Type B pancreatic cell (in vitro differentiated cells): ENCODE measurements at regions not wholly inside any gene's neighbourhood (a gene's known extent, or its start where the extent isn't known, plus 50 kb on each side); places are given as distances from the start of the nearest gene placed in this dataset.
"Not testable (repeated sequence)": the region's sequence is repeated elsewhere in the genome, so short reads cannot be mapped to it uniquely, and the experiment has no call there.

Experiments
- DNase-seq: peaks from one replicate; pipeline ENCODE4 v3.0.0; 2021; ENCODE audit warnings: mixed read lengths; ENCODE audit not compliant: unreplicated experiment; ENCODE audit errors: extremely low spot score
- H3K27ac Mint-ChIP-seq: 2 replicates; pipeline ENCODE4 v1.8.0; 2021; ENCODE audit warnings: mild to moderate bottlenecking, mixed read lengths
- H3K27me3 Mint-ChIP-seq: 2 replicates; pipeline ENCODE4 v1.8.0; 2021; ENCODE audit warnings: mixed read lengths
- H3K36me3 Mint-ChIP-seq: 2 replicates; pipeline ENCODE4 v1.8.0; 2021; ENCODE audit warnings: mixed read lengths
- H3K4me1 Mint-ChIP-seq: one replicate; pipeline ENCODE4 v1.8.0; 2021; ENCODE audit warnings: mixed read lengths; ENCODE audit not compliant: unreplicated experiment
- H3K4me3 Mint-ChIP-seq: 2 replicates; pipeline ENCODE4 v1.8.0; 2021; ENCODE audit warnings: mild to moderate bottlenecking, mixed read lengths
- H3K9me3 Mint-ChIP-seq: 2 replicates; pipeline ENCODE4 v1.8.0; 2021; ENCODE audit warnings: mixed read lengths
- TF ChIP-seq, protein P1 (sequence below): fragments of 200-600 bp; sonication (generic); conservative IDR thresholded peaks from 2 replicates; pipeline ENCODE4 v1.5.0; 2021; ENCODE audit warnings: antibody characterized with exemption, mild to moderate bottlenecking

DNA sequence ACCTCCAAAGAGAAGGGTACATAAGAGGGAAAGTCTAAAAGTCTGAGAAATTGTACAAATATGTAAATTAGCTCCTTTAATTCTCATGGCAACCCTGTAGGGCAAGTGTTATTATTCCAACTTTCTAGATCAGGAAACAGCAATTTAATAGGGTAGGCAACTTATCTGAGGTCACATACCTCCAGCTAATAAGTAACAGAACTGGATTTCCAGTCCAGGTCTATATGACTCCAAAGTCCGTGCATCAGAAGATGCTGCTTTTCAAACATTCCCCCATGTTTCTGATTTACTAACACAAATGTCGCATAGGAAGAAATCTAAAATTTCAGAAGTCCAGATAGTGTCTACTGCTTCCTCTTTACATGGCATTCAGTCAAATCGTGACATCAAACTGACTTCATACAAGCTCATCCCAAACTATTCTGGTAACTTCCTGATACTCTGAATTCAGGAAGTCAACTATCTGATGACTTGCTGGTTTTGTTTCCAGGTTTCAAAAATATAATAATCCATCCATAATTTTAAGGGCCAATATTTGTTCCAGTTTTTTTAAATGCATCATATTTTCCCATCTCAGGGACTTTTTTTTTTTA, 419.3 kb upstream of the ACVR2A start:
- Mint-ChIP-seq H3K4me3 (no peak overlapping the region), H3K36me3 (no peaks in the 10 kb centered on the region), H3K27me3 (no peaks in the 10 kb centered on the region), H3K27ac (no peak overlapping the region), H3K9me3 (no peaks in the 10 kb centered on the region), H3K4me1 (peaks cover 3% of the 10 kb centered on the region)
- TF ChIP-seq, protein P1, sequence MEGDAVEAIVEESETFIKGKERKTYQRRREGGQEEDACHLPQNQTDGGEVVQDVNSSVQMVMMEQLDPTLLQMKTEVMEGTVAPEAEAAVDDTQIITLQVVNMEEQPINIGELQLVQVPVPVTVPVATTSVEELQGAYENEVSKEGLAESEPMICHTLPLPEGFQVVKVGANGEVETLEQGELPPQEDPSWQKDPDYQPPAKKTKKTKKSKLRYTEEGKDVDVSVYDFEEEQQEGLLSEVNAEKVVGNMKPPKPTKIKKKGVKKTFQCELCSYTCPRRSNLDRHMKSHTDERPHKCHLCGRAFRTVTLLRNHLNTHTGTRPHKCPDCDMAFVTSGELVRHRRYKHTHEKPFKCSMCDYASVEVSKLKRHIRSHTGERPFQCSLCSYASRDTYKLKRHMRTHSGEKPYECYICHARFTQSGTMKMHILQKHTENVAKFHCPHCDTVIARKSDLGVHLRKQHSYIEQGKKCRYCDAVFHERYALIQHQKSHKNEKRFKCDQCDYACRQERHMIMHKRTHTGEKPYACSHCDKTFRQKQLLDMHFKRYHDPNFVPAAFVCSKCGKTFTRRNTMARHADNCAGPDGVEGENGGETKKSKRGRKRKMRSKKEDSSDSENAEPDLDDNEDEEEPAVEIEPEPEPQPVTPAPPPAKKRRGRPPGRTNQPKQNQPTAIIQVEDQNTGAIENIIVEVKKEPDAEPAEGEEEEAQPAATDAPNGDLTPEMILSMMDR: no peak
- DNase-seq: no peak

DNA sequence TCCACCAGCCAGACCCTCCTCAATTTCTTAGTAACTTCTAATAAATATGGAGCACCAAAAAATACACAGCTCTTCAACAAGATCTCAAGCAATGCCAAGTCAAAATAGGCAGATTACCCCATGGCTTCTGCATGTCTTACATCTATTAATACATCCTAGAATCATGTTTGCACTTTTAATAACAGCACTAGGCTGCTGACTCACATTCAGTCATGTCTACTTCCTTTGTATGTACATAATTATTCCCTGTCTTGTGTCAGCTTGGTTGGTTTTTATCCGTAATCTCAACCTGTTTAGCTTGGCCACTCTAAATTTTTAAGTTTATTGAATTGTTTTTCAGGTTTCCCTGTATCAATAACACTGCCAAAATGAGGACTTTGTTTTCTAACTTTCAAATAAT, 420.1 kb upstream of the ACVR2A start:
- no peak overlapping the region for H3K4me3 Mint-ChIP-seq
- no peak for DNase-seq
- H3K27ac Mint-ChIP-seq: no peak overlapping the region
- no peaks in the 10 kb centered on the region for H3K27me3 Mint-ChIP-seq
- H3K36me3 Mint-ChIP-seq: no peaks in the 10 kb centered on the region
- peaks cover 3% of the 10 kb centered on the region for H3K4me1 Mint-ChIP-seq
- TF ChIP-seq, protein P1: no peak
- no peaks in the 10 kb centered on the region for H3K9me3 Mint-ChIP-seq

GRCh38 chr2:147420947-147421675, 423.7 kb upstream of the ACVR2A start:
- TF ChIP-seq, protein P1: no peak
- Mint-ChIP-seq H3K36me3 (no peaks in the 10 kb centered on the region), H3K4me1 (peaks cover 3% of the 10 kb centered on the region), H3K4me3 (no peak overlapping the region), H3K9me3 (no peaks in the 10 kb centered on the region), H3K27ac (no peak overlapping the region), H3K27me3 (no peaks in the 10 kb centered on the region)
- no peak for DNase-seq

DNA sequence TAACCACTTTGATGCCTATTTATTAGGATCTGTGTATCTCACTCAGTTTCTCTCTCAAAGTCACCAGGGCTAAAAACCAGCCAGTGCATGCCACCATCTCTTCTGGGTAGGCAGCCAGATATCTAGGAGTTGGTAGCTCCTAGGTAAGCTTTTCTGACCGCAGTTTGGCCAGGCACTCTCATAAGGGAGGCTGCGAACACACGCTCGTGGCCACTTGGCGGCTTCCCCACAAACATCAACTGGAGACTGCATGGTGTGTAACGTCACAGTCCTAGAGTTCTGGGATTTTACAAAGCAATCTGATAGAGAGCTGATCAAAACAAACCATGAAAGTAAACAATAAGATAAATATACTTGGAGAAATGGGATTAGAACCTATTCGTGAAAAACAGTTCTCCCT, 424.3 kb upstream of the ACVR2A start:
- Mint-ChIP-seq H3K27me3 (no peaks in the 10 kb centered on the region), H3K9me3 (no peaks in the 10 kb centered on the region), H3K4me3 (no peak overlapping the region), H3K4me1 (peaks cover 3% of the 10 kb centered on the region), H3K27ac (no peak overlapping the region), H3K36me3 (no peaks in the 10 kb centered on the region)
- TF ChIP-seq, protein P1: no peak
- DNase-seq: no peak

DNA sequence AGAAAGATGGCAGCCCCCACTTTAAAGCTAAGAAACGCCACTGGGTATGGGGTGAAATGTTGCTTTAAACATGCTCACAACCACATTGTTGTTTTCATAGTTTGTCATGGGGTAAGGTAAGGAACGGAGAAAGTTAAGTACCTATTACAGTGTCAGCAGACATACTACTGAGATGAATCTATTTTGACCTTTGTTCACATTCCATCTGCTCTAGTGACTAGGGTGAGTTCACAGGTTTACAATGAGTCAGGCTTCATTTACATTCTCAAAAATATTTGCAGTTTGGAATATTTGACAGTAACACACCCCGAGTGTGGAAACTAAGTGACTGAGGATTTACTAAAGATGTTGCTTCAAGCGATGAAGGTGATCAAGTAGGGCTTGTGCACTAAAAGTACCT, 428.7 kb upstream of the ACVR2A start:
- H3K4me3 Mint-ChIP-seq: no peak overlapping the region
- H3K27ac Mint-ChIP-seq: no peak overlapping the region
- H3K9me3 Mint-ChIP-seq: peaks cover 9% of the 10 kb centered on the region
- H3K36me3 Mint-ChIP-seq: no peaks in the 10 kb centered on the region
- H3K4me1 Mint-ChIP-seq: no peaks in the 10 kb centered on the region
- no peaks in the 10 kb centered on the region for H3K27me3 Mint-ChIP-seq
- DNase-seq: no peak
- TF ChIP-seq, protein P1: no peak

DNA sequence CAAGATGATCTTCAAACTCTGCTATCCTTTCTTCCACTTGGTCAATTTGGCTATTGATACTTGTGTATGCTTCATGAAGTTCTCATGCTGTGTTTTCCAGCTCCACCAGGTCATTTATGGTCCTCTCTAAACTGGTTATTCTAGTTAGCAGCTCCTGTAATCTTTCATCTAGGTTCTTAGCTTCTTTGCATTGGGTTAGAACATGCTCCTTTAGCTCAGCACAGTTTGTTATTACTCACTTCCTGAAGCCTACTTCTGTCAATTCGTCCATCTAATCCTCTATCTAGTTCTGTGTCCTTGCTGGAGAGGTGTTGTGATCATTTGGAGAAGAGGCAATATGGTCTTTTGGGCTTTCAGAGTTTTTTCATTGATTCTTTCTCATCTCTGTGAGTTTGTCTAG, 430.2 kb upstream of the ACVR2A start:
- not testable (repeated sequence) for H3K27me3 Mint-ChIP-seq, H3K9me3 Mint-ChIP-seq, DNase-seq, H3K27ac Mint-ChIP-seq, H3K36me3 Mint-ChIP-seq, H3K4me1 Mint-ChIP-seq, H3K4me3 Mint-ChIP-seq
